ENCODE measurements at regions not wholly inside any gene's neighbourhood (a gene's known extent, or its start where the extent isn't known, plus 50 kb on each side); places are given as distances from the start of the nearest gene placed in this dataset.

- no peak for TF ChIP-seq CTCF (IDR thresholded peaks at IDR 0.05)
- TF ChIP-seq POLR2A (IDR thresholded peaks at IDR 0.05), result no peak
Observed at GRCh38 chr2:226304308-226304707, 495.3 kb downstream of the IRS1 start.
